ENCODE measurements at regions not wholly inside any gene's neighbourhood (a gene's known extent, or its start where the extent isn't known, plus 50 kb on each side); places are given as distances from the start of the nearest gene placed in this dataset.

- DNase-seq (ENCODE audit: low spot score), result no peak
These were observed 429.4 kb downstream of the TBC1D4 start for GRCh38 chr13:75052616-75053015.

- no peak for DNase-seq (ENCODE audit: low spot score)
These were observed 431.4 kb downstream of the TBC1D4 start for GRCh38 chr13:75050419-75051046.

GRCh38 chr13:75049735-75050335 lies 432.1 kb downstream of the TBC1D4 start:
- peak; percentile 36 for DNase-seq (ENCODE audit: low spot score)

- DNase-seq (ENCODE audit: low spot score), result no peak
These were observed 439.2 kb downstream of the TBC1D4 start for GRCh38 chr13:75042807-75043206.

- no peak for DNase-seq (ENCODE audit: low spot score)
These were observed 443.4 kb downstream of the TBC1D4 start for GRCh38 chr13:75038393-75039113.

- peak; percentile 83 for DNase-seq (ENCODE audit: low spot score)
These were observed 456.0 kb downstream of the TBC1D4 start for GRCh38 chr13:75025956-75026355.

GRCh38 chr13:75024602-75025001 lies 457.4 kb downstream of the TBC1D4 start:
- DNase-seq (ENCODE audit: low spot score), result no peak

- no peak for DNase-seq (ENCODE audit: low spot score)
These were observed 458.4 kb downstream of the TBC1D4 start for GRCh38 chr13:75023609-75024008.

GRCh38 chr13:75021151-75021550 lies 460.8 kb downstream of the TBC1D4 start:
- no peak for DNase-seq (ENCODE audit: low spot score)

- no peak for DNase-seq (ENCODE audit: low spot score)
These were observed 465.7 kb downstream of the TBC1D4 start for GRCh38 chr13:75016225-75016624.

GRCh38 chr13:75013818-75014217 lies 468.2 kb downstream of the TBC1D4 start:
- no peak for DNase-seq (ENCODE audit: low spot score)

- DNase-seq (ENCODE audit: low spot score), result no peak
These were observed 471.0 kb downstream of the TBC1D4 start for GRCh38 chr13:75010941-75011340.

- DNase-seq (ENCODE audit: low spot score), result no peak
These were observed 473.0 kb downstream of the TBC1D4 start for GRCh38 chr13:75008926-75009325.

GRCh38 chr13:74990992-74991391 lies 491.0 kb downstream of the TBC1D4 start:
- DNase-seq (ENCODE audit: low spot score), result no peak

- no peak for DNase-seq (ENCODE audit: low spot score)
These were observed 494.8 kb downstream of the TBC1D4 start for GRCh38 chr13:74987124-74987690.

GRCh38 chr13:74986609-74987008 lies 495.4 kb downstream of the TBC1D4 start:
- DNase-seq (ENCODE audit: low spot score), result no peak

- no peak for DNase-seq (ENCODE audit: low spot score)
These were observed 502.3 kb downstream of the TBC1D4 start for GRCh38 chr13:74979703-74980102.

- no peak for DNase-seq (ENCODE audit: low spot score)
These were observed 503.4 kb downstream of the TBC1D4 start for GRCh38 chr13:74978591-74978990.

GRCh38 chr13:74977498-74977897 lies 504.5 kb downstream of the TBC1D4 start:
- DNase-seq (ENCODE audit: low spot score), result no peak

- DNase-seq (ENCODE audit: low spot score), result no peak
These were observed 506.9 kb downstream of the TBC1D4 start for GRCh38 chr13:74975111-74975510.

- DNase-seq (ENCODE audit: low spot score), result no peak
These were observed 507.8 kb downstream of the TBC1D4 start for GRCh38 chr13:74973935-74974879.

- no peak for DNase-seq (ENCODE audit: low spot score)
These were observed 512.5 kb downstream of the TBC1D4 start for GRCh38 chr13:74969419-74969818.
